ENCODE measurements at regions not wholly inside any gene's neighbourhood (a gene's known extent, or its start where the extent isn't known, plus 50 kb on each side); places are given as distances from the start of the nearest gene placed in this dataset.
"Not testable (repeated sequence)": the region's sequence is repeated elsewhere in the genome, so short reads cannot be mapped to it uniquely, and the experiment has no call there.

DNA sequence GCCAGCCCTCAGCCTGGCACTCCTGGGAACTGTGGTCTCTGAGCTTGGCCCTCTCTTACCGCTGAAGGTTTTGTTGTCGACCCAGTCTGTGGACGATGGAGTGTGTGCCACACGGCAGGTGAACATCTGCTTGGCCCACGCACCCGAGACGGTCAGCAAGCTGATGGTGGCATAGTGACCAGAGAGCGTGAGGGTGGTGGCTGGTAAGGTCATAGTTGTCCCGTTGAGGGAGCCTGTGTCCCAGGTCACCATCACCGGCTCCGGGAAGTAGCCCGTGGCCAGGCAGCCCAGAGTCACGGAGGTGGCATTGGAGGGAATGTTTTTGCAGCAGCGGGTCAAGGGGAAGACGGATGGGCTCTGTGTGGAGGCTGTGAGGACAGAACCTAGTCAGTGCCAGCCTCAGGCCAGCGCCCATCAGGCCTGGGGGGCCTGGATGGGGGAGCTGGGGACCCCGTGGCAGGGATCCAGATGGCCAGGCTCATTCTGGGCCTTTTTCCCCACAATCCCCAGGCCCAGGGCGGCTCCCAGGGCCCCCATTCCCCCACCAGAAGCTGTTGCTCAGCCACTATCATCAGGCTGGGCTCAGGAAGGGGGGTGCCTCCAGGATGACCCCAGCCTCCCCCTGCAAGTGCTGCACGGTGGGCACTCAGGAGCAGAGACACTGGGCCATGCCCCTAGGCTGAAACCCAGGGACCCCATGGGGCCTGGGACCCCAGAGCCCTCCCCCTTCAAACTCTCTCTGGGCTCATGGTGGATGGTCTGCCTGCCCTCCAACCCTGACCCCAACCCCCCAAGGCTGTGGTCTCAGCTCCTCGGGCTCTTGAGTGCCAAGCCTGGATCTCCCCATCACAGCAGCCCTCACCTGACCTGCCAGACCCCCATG is 75.2 kb downstream of the TMEM121 start:
- no peak for DNase-seq

DNA sequence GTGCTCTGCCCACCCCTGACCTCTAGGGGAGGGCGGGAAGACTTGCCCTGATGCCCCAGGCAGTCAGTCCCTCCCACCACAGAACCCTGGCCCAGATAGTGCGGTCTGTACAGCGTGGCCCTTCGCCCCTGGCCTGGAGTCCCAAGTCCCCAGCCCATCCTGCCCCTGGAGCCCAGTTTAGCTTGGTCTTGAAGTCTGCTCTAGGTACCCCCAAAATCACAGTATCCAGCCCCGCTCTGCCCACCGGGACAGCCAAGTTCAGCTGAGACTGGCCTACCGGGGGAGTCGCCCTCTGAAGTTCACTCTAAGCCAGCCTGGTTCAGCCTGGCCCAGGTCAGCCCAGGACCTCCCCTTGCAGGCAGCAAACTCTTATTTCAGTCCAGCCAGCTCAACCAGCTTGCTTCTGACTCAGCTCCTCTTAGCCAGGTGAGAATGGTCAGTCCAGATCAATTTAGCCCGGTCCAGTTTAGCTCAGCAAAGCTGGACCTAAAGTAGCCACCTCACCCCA is 75.9 kb downstream of the TMEM121 start:
- no peak for DNase-seq

DNA sequence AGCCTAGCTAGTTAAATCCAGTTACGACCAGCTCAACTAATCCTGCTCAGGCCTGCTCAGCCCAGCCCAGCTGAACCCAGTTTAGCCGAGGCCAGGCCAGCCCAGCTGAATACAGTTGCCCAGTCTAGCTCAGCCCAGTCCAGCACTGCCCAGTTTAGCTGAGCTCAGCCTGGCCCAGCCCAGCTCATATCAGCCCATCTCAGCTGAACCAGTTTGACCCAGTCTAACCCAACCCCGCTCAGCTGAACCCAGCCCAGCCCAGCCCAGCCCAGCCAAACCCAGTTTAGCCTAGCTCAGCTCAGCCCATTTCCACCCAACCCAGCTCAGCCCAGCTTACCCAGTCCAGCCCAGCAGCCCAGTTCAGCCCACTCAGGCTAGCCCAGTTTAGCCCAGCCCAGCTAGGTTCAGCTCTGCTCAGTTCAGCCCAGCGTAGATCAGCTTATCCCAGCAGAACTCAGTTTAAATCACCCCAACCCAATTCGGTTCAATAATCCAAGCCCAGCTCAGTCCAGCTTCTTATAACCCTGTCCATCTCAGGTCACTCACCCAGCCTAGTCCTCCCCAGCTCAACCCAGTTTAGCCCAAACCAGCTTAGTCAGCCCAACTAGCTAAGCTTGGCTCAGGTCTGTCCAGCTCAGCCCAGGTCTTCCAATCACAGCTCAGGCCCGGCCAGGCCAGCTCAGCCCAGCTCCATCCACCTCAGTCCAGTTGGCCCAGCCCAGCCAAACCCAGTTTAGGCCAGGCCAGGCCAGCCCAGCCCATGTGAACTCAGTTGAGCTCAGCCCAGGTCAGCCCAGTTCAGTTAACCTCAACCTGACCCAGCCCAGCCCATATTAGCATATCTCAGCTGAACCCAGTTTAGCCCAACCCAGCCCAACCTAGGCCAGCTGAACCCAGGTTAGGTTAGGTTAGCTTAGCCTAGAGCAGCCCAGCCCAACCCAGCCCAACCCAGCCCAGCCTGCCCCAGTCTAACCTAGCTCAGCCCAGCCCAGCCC is 76.7 kb downstream of the TMEM121 start:
- no peak for DNase-seq

DNA sequence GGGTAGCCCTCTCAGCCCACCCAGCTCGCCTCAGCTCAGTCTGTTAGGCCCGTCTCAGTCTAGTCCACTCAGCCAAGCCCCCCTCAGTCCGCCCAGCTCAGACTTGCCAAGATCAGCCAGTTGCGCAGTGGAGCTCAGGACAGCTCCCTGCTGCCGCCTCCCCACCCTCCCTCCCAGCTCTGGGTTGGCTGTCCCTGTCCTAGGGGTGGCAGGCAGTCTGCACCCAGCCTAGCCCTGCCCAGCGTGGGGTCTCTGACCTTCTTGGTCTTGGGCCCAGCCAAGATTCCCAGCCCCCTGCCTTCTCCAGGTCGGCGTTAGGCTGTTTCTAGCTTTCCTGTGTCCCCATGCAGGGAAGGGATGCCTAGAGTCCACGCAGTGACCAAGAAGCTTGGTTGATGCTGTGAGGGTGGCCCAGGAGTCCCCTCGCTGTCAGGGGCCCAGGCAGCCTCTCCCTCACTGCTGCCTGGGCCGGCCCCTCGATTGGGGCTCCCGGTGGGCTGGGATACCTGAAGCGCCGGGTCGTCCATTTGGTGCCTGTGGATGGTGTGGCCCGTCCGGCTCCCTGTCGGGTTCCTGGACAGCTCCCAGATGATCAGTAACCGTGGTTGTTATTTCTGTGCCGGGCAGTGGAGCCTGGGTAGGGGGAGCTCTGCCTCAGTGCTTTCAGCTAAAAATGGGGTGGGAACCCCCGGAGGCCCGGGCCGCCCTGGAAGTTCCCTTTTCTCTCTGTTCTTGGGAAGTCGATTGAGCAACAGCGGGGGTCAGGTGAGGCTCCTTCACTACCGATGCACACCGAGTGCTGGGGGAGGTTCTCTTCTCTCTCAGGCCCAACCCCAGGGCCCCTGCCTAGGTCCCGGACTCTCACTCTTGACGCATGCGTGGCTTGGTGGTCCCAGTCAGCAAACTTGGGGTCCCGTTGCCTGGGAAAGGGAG is 78.4 kb downstream of the TMEM121 start:
- not testable (repeated sequence) for DNase-seq

DNA sequence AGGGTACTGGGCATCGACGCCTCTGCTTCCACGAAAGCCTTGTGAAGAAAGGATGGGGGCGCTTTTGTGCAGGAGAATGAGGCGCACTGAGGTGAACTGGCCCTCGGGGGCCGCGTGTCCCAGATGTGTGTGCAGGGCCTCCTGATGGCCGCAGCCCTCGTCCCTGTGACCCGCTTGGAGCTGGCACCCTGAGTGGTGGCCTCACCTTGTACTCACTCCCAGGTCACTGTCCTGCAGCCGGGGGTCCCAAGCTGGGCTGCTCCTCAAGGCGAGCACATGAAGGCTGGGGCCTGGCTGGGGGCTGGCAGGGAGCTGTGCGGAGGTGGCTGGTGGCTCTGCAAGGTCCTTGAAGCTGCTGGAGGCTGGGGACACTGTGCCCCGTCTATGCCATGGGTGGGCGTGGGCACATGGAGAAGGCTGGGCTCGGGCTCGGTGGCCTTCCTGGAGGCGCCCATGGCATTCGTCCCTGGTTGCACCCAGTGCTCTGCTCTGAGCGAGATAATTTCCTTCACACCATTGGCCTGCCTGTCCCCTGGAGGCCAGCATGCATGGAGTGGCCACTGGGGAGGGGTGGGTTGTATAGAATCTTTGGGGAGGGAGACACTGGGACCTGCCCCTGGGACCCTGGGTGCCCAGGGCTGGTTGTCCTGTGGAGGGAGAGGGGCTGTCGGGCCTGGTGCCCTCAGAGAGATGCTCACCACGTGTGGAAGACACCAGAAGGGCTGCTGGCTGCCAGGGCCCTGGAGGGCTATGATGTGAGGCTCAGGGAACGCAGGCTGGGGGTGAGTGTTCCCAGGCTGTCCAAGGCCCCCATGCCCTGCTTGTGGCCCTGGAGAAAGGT is 79.3 kb downstream of the TMEM121 start:
- no peak for DNase-seq

DNA sequence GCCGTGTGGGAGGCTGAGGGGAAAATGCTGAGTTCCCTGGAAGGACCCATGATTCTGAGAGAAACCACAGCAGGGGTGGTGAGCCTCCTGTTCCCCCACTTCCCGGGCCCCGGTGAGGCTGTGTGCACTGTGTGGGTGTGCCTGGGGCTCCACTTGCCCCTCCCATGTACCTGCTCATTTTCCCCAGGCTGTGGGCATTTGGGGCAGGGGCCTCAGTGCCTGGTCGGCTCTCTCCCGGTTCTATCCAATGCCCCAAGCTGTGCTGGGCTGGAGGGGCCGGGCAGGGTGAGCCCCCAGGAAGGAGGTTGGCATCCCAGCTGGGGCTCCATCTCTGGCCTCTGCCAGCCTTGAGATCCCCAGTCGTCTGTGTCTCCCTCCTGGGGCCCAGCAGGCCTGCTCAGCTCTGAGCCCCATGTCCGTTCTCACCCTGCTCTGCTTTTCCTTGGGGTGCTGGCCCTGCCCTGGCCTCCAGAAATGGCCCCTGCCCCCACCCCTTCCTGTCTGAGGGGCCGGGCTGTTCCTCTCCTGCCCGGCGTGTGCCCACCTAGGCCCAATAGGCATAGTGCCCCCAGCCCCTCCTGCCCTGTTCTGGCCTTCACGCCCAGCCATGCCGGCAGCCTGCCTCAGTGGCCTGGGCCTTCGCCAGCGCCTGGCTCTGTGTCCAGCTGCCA is 80.1 kb downstream of the TMEM121 start:
- DNase-seq: not testable (repeated sequence)

DNA sequence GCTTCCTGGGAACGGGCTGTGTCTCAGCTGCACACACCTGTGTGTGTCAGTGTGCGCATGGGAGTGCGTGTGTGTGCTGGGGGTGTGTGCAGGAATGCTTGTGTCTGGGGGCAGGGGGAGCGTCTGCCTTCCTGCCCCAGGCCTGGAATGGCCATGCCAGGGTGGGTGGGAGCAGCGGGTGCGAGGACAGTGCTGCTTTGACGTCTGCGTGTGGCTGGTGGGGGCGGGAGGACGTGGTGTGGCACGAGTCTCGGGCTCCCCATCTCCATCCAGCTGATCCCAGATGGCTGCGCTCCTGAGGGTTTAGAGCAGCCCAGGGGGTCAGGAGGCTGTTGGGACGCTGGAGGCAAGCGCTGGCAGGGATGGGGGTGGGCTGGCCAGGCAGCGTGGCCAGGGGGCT is 80.6 kb downstream of the TMEM121 start:
- not testable (repeated sequence) for DNase-seq

DNA sequence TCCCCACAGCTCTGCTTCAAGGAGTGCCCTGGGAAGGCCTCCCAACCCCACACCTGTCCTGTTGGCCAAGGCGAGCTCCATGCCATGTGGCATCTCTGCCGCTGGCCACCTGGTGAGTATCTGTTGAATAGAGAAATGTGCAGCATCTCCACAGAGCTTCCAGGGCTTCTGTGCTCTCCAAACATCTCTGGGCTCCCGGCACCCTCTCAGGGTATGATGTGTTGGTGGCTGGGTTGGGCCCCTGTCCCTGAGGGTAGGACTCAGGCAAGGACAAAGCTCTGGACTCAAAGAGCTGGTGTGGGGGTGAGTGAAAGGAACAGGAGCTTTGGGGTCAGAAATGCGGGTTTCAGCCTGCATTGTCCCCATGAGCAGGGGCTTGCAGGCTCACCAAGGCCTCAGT is 88.6 kb downstream of the TMEM121 start:
- not testable (repeated sequence) for DNase-seq

DNA sequence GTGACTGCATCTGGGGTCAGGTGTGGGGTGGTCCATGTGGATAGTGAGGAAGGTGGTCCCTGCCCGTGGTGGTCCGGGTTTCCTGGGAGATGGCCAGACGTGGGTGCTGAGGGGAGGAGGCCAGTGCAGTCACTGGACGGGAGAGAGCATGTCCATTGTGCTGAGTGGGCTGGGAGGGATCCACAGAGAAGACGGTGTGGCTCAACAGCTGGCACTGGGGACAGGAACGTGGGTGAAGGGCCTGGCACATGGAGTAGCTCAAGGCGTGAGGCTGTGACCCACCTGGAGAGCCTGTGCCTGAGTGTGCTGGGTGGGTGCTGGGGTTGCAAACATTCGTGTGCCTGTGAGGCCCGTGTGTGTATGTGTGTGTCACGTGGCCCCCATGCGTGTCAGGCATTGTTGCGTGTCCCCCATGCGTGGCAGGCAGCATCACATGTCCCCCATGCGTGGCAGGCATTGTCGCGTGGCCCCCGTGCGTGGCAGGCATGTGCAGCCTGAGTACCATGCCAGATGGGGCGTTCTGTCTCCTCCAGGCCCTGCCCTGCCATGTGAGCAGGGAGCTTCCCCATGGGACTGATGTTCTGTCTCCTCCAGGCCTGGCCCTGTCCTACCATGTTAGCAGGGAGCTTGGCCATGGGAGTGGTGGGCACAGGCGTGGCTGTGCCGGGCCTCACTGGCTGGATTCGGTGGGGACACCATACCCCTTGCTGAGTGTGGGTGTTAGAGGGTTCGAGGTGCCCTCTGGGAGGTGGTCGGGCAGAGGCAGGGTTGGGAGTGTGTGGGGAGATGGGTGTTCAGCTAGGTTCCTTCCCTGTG is 89.8 kb downstream of the TMEM121 start:
- not testable (repeated sequence) for DNase-seq

DNA sequence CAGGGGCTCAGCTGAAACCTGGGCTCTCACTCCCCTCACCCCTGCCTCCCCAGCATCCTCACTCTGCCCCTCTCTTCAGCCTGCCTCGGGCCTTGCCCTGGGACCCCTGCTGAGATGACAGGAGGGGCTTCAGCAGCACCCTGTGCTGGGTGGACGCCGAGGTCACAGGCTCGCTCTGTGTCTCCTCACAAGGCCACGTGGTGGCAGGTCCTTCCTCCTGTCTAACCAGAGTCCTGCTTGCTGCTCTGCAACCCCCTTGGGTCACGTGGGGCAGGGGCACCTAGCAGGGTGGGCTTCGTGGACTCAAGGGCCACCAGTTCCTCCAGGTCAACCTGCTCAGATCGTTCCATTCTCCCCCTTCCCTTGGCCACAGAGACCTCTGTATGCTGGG is 90.4 kb downstream of the TMEM121 start:
- DNase-seq: no peak

DNA sequence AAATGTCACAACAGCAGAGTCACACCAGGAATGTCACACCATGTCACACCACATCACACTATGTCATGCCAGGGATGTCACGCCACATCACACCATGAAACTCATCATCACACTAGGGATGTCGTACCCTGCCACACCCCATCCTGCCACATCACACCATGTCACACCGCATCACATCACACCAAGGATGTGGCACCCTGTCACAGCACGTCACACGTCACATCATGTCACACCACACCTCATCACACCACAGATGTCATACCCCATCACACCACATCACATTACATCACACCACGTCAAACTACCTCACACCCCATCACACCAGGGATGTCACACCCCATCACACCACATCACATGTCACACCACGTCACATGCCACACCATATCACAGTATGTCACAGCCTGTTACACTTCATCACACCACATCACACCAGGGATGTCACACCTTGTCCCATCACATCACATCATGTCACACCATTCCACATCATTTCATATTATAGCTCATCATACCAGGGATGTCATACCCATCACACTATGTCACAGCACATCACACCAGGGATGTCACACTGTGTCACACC is 90.9 kb downstream of the TMEM121 start:
- no peak for DNase-seq

DNA sequence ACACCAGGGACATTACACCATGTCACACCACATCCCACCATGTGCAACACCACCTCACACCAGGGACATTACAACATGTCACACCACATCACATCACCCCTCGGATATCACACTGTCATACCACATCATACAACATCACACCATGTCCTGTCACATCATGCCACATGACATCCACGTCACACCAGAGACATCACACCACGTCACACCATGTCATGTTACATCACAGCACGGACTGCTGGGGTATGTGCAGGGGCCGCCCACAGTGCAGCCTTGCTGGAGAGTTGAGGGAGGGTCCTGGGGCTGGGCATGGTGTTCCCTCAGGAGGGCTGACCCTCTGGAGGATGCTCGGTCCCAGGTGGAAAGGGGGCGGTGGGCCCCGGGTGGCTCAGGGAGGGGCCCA is 91.4 kb downstream of the TMEM121 start:
- not testable (repeated sequence) for DNase-seq

DNA sequence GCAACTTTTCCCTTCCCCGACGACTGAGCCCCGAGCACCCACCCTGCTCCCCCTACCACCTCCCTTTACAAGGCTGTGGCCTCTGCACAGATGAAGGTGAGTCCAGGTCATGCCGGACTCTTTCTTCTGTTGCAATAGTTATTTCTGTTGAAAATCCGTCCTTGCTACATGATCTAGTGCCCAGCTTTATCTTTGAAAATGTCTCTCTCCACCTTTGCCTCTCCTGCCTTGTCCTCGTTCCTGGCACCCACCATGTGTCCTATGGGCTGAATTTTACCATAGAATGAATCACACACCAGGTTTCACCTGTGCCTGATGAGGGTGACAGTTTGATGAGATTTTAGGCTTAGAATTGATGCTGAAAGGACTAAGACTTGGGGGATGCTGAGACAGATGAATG is 92.9 kb downstream of the TMEM121 start:
- not testable (repeated sequence) for DNase-seq

DNA sequence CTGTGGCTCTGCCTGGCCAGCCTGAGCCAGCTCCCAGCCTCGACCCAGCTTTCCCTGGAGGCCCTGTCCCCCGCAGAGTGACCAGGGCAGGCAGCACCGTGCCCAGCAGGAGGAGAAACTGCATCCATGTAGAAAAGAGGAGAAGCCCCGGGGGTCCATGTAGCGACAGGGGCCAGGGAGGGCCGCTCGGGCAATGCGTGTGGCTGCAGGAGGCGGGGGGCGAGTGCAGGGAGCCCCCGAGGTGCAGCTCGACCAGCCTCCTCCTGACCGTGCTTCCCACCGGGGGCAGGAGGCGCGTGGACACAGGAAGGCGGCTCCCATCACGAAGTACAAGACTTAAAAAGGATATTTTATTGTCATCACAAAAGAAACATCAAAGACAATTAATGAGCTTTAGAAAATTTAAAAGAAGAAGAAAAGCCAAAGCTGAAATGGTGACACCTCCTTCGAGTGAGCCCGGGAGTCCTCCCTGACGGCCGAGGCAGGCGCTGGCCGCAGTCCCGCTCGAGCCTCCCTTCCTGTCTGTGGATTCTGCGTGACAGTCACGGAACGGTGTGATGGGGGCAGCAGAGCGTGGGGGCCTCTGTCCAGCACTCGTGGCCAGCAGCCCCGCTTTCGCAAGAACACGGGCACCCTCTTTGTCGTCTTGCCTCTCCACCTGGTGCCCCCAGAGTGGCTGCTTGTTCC is 93.9 kb downstream of the TMEM121 start:
- DNase-seq: not testable (repeated sequence)

DNA sequence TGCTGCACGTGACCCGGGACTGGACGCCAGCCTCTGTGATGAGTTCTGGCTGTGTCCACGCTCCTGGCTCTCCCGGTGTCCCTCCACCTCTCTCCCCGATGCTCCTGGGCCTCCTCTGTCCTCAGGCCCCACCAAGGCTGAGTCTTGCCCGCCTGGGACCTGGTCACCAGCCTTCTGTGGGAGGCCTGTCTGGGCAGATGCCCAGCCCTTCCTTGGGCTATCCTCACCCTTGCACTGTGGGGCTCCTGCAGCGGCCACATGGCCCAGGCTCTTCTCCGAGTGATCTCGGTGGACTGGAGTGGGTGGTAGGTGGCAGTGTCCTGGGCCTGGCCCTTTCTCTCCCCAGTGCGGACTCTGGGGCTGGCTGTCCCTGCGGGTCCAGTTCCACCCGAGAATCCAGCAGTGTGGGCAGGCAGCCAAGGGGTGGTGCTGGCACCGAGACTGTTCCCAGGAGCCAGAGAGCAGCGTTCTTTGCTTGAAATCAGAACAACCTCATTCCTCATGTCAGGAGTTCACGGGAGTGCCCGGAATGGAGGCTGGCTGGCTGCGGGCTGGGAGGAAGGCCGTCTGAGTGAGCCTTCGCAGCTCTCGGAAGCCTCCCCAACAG is 94.6 kb downstream of the TMEM121 start:
- DNase-seq: not testable (repeated sequence)

DNA sequence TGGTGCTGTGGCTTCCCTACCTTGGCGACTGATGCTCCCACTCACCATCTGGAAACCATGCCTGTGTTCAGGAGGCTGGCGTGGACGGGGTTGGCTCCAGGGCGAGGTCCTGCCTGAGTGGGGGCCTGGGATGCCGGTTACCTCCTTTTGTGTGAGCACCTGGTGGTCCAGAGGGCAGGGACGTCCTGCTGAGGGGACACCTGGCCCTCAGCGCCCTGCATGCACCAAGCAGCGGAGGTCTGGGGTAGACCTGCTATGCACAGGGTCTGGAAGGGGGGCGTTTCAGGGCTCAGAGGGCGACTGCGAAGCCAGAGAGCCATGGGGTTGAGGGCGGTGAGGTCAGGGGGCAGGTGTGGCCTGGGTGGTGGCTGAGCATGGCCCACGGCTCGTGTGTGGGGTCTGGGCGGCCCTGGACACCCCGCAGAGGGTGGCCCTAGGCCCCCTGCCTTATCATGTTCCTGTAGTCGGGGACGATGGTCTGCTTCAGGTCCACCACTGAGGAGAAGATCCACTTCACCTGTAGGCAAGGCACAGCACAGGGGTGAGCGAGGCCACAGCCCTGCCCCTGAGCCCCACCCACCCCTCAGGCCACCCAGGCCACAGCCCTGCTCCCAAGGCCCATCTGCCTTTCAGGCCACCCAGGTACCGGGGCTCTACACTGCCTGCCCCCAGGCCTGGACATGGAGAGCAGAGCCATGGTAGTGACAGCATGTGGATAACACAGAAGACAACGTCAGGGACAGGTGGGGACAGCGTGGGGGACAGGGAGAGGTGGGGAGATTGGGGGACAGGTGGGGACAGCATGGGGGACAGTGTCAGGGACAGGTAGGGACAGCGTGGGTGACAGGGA is 95.3 kb downstream of the TMEM121 start:
- not testable (repeated sequence) for DNase-seq

DNA sequence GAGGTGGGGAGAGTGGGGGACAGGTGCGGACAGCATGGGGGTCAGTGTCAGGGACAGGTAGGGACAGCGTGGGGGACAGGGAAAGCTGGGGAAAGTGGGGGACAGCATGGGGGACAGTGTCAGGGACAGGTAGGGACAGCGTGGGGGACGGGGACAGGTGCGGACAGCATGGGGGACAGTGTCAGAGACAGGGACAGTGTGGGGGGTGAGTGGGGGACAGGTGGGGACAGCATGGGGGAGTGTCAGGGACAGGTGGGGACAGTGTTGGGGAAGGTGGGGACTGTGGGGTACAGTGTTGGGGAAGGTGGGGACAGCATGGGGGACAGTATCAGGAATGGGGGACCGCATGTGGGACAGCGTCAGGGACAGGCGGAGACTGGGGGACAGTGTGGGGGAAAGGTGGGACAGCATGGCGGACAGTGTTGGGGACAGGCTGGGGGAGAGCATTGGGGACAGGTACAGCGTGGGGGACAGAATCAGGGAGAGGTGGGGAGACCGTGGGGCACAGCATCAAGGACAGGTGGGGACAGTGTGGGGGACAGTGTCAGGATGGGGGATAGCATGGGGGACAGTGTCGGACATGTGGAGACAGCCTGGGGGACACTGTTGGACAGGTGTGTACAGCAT is 96.1 kb downstream of the TMEM121 start:
- no peak for DNase-seq
